Panc1 (cell line): ENCODE measurements at regions not wholly inside any gene's neighbourhood (a gene's known extent, or its start where the extent isn't known, plus 50 kb on each side); places are given as distances from the start of the nearest gene placed in this dataset.

Experiments used
- POLR2AphosphoS5 ChIP-seq: IDR thresholded peaks from 2 replicates; pipeline ENCODE4 v1.6.1; 2012; ENCODE audit warnings: mild to moderate bottlenecking, low read depth, low read length, moderate library complexity
- SIN3A ChIP-seq: IDR thresholded peaks from 2 replicates; pipeline ENCODE4 v1.6.1; 2012; ENCODE audit warnings: low read depth, mild to moderate bottlenecking, low read length, moderate library complexity, borderline replicate concordance; ENCODE audit not compliant: insufficient read depth
- TCF7L2 ChIP-seq: IDR thresholded peaks from 2 replicates; pipeline ENCODE4 v1.6.1; 2011; ENCODE audit warnings: mild to moderate bottlenecking, low read depth, low read length, inconsistent platforms
- TF ChIP-seq, protein P1 (sequence below): fragments of 450-650 bp; IDR thresholded peaks from 2 replicates; pipeline ENCODE4 v1.5.1; 2017; ENCODE audit warnings: mild to moderate bottlenecking
- TF ChIP-seq, protein P2 (sequence below), 2 experiments: IDR thresholded peaks; 2 replicates each; pipeline ENCODE4 v1.6.1; 2011 to 2012; ENCODE audit warnings: low read depth in 2 of 2, control low read depth in 1 of 2, low read length in 1 of 2, mild to moderate bottlenecking in 1 of 2, moderate library complexity in 1 of 2; ENCODE audit not compliant: insufficient read depth in 1 of 2

DNA sequence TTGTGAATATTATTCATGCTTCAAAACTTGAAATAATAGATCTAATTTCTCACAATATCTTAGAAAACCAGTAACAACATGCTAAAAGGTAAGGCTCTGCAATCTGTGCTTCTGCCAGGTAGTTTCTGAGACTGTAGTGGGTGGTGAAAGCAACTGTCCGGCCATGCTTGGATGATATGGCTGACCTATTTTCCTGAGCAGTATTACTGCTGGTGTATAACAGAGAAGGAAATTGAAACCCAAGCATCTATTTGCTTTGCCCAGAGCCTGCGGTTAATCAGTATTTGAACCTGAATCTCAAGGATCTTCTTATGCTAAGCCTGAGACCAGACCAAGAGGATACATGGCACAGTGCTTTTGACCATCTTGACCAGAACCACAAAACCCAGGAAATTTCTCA is 563.8 kb downstream of the COL12A1 start:
- TF ChIP-seq, protein P1, sequence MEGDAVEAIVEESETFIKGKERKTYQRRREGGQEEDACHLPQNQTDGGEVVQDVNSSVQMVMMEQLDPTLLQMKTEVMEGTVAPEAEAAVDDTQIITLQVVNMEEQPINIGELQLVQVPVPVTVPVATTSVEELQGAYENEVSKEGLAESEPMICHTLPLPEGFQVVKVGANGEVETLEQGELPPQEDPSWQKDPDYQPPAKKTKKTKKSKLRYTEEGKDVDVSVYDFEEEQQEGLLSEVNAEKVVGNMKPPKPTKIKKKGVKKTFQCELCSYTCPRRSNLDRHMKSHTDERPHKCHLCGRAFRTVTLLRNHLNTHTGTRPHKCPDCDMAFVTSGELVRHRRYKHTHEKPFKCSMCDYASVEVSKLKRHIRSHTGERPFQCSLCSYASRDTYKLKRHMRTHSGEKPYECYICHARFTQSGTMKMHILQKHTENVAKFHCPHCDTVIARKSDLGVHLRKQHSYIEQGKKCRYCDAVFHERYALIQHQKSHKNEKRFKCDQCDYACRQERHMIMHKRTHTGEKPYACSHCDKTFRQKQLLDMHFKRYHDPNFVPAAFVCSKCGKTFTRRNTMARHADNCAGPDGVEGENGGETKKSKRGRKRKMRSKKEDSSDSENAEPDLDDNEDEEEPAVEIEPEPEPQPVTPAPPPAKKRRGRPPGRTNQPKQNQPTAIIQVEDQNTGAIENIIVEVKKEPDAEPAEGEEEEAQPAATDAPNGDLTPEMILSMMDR: no peak
- no peak for TF ChIP-seq POLR2AphosphoS5
- TF ChIP-seq, protein P2, sequence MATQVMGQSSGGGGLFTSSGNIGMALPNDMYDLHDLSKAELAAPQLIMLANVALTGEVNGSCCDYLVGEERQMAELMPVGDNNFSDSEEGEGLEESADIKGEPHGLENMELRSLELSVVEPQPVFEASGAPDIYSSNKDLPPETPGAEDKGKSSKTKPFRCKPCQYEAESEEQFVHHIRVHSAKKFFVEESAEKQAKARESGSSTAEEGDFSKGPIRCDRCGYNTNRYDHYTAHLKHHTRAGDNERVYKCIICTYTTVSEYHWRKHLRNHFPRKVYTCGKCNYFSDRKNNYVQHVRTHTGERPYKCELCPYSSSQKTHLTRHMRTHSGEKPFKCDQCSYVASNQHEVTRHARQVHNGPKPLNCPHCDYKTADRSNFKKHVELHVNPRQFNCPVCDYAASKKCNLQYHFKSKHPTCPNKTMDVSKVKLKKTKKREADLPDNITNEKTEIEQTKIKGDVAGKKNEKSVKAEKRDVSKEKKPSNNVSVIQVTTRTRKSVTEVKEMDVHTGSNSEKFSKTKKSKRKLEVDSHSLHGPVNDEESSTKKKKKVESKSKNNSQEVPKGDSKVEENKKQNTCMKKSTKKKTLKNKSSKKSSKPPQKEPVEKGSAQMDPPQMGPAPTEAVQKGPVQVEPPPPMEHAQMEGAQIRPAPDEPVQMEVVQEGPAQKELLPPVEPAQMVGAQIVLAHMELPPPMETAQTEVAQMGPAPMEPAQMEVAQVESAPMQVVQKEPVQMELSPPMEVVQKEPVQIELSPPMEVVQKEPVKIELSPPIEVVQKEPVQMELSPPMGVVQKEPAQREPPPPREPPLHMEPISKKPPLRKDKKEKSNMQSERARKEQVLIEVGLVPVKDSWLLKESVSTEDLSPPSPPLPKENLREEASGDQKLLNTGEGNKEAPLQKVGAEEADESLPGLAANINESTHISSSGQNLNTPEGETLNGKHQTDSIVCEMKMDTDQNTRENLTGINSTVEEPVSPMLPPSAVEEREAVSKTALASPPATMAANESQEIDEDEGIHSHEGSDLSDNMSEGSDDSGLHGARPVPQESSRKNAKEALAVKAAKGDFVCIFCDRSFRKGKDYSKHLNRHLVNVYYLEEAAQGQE (IDR thresholded peaks at IDR 0.05; ENCODE audit: insufficient read depth in 1 of 2, low read depth in 2 of 2, low read length in 1 of 2): no peak
- no peak for TF ChIP-seq SIN3A
- TF ChIP-seq TCF7L2: no peak
